OCI-M1 (cell line): ENCODE measurements at regions not wholly inside any gene's neighbourhood (a gene's known extent, or its start where the extent isn't known, plus 50 kb on each side); places are given as distances from the start of the nearest gene placed in this dataset.
"Not testable (repeated sequence)": the region's sequence is repeated elsewhere in the genome, so short reads cannot be mapped to it uniquely, and the experiment has no call there.

Experiments
- DNase-seq: peaks from one replicate; lab custom pipeline; 2025; lab: John Stamatoyannopoulos, UW

DNA sequence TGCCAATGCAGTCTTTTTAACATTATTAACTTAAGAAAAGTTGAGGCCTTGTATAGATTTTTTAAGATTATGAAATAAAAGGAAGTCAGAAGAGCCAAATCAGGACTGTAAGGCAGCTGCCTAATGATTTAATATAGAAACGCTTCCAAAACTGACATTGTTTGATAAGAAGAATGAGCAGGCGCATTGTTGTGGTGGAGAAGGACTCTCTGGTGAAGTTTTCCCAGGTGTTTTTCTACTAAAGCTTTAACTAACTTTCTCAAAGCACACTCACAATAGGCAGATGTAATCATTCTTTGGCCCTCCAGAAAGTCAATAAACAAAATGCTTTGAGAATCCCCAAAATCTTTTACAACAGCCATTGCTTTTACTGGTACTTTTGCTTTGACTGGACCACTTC, 288.6 kb upstream of the FIGN start:
- DNase-seq, result no peak

GRCh38 chr2:164023896-164024295, 288.1 kb upstream of the FIGN start:
- DNase-seq, result no peak

GRCh38 chr2:164015328-164016123, 279.7 kb upstream of the FIGN start:
- peak; percentile 43 for DNase-seq

- DNase-seq, result no peak
Measured at GRCh38 chr2:164014791-164015190, 279.0 kb upstream of the FIGN start.

GRCh38 chr2:164014068-164014731, 278.4 kb upstream of the FIGN start:
- no peak for DNase-seq

DNA sequence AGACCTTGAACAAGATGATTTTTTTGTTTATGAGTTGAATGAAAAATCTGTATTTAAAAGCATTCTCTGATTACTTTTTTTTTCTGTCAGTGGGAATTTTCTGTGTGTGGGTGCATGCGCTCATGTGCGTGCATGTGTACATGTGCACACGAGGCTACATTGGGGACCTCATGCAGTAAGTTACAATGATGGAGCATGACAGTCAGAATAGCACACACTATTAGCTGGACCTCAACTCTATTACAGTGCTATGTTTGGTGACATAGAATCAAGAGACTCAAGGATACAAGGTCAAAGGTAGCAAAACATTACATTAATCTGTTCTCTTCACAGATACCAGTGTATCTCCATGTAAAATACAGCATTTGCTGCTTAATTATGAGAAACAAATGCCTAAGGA, 276.8 kb upstream of the FIGN start:
- no peak for DNase-seq

- DNase-seq, result no peak
Measured at GRCh38 chr2:164009756-164010337, 274.0 kb upstream of the FIGN start.

GRCh38 chr2:164008752-164009151, 272.9 kb upstream of the FIGN start:
- DNase-seq, result peak; percentile 16

- no peak for DNase-seq
Measured at GRCh38 chr2:164006704-164007103, 270.9 kb upstream of the FIGN start.

DNA sequence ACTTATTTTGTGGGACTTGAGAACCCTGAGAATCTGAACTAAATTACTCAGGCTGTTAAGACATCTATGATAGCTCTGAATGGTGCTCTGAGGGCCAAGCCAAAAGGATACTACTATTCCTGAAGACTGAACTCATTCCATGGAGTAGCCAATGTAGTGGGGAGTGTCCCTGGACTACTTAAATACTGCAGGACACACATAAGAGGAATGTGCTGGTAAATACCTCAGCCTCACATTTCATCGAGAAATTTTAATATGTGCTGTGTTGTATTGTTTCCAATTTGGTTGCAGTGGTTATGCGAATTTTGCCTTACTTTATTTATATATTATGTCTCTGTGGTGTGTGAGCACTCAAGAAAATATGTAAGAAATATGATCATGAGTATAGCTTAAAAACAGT, 264.4 kb upstream of the FIGN start:
- no peak for DNase-seq

DNA sequence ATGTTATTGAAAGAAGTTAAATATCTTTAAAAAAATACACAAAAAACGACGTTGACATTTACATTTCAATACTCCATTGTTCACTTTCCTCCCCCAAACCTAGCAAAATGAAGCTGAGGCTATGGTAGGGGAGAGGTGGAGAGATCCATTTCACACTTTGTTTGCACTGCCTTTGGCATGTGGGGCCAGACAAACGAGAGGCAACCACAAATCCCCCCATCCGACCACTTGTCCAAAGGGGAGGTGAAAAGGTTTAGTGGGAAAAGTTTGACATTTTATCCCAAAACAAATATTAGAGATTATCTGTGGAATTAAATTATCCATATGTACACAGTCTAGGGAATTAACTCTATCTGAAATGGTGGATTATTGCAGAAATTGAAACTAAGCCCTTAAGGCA, 261.7 kb upstream of the FIGN start:
- DNase-seq, result no peak

GRCh38 chr2:163990541-163990940, 254.7 kb upstream of the FIGN start:
- no peak for DNase-seq

- DNase-seq, result no peak
Measured at GRCh38 chr2:163990101-163990500, 254.3 kb upstream of the FIGN start.

DNA sequence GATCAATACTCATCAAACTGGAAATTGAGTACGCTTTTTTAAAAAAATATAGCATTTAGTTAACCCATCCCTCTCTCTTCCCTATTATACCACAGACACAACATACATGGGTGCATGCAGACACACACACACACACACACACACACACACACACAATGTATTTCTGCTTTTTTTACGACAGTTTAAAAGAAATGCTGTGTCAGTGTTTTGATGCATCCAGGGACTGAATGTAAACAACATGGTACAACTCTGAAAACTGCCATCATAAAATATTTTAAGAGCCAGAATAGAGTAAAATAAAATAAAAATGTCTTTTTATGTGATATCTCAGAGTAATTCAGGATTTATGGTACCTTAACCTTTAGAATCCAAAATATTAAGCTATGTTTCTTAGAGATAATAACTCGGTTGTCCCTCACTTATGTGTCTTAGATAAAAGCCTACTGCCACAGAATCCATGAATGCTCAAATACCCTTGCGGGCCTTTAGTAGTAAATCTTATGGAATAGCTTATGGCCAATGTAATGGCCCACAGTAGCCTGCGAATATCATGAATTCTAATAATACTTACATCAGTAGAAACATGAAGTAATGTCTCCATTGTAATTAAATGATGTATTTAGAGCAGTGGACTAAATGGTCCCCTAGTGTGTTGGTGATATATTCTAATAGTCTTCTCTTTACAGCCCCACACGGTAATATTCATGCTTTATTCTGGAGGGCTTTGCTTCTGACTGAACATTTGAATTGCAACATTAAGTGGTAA, 251.6 kb upstream of the FIGN start:
- peak; percentile 54 for DNase-seq

DNA sequence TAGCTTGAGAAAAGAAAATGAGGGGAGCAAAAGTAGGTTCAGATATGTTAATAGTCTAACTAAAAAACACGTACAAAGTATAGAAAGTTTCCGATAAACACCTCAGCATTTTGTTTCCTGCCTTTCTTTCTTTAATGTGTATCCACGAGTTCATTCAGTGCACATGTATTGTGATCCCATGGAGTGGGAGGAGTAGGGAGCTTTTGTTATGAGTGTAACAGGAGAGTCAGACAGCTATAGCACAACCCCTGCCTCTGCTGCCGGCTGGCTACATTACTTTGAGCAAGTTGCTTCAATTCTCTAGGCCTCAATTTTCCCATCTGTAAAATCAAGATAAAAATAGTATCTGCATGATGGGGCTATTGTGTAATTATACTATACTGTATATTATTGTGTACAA, 249.2 kb upstream of the FIGN start:
- no peak for DNase-seq

DNA sequence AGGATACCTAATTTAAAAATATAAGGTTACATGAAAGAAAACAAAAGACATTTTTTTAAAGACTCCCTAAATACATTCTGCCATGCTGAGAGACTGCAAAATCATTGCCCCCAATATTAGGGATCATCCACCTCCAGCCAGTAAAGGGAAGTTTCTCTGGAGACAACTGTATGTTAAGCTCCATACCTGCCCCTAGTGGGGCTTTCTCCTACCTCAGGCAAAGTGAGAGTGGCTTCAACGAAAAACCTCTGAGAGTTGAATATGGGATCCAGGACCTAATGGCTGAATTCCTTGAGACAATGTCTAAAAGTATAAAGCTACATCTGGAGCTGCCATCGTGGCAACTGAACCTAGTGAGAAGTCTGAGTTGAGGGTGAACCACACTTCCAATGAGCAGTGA, 248.1 kb upstream of the FIGN start:
- no peak for DNase-seq

- no peak for DNase-seq
Measured at GRCh38 chr2:163982938-163983337, 247.1 kb upstream of the FIGN start.

DNA sequence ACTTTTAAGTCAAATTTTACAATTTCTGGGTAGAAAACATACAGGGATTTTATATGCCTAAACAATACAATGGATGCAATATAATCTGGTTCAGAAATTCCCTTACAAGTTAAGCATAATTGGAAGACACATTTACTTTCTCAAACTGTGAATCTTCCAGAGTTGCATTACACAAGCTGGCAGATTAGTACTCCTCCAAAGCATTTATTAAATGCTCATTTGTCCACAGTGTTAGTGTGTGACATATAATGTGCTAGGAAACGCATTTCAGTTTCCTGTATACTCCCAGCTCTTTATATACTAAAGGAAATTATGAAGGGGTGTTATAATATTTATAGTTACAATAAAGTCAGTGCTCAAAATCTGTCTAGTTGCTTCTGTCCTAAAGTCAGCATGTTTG, 239.0 kb upstream of the FIGN start:
- no peak for DNase-seq

DNA sequence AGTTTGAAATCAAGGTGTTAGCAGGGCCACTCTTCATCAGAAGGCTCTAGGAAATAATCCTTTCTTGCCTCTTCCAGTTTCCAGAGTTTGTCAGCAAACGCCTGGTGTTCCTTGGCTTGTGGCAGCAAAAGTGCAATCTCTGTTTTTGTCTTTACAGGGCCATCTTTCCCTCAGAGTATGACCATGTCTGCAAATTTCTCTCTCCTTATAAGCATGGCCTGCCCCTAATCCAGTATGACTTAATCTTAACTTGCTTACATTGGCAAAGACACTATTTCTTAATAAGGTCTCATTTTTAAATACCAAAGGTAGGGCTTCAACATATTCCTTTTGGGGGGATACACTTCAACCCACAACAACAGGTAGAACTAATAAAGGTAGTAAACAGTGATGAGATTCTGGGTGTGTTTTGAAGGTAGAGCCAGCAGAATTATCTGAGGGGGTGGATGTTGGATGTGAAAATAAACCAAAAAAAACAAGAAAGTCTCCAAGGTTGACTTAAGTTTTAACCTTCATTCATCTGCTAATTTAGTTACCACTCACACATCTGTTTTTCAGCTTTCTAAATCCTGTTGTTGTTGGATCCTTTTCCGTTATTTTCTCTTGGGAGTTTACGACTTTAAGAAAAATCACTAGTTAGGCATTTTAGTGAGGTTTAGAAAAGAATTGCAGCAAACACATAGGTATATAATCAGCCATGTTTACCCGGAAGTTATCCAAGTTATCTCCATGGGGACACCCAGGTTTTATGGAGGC, 234.4 kb upstream of the FIGN start:
- DNase-seq, result no peak

DNA sequence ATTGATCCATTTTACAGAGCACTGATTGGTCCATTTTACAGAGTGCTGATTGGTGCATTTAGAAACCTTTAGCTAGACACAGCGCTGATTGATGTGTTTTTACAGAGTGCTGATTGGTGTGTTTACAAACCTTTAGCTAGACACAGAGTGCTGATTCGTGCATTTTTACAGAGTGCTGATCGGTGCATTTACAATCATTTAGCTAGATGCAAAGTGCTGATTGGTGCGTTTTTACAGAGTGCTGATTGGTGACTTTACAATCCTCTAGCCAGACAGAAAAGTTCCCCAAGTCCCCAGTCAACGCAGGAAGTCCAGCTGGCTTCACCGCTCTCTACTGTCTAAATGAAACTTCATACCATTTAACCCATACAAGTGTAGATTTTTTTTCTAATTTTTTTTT, 228.5 kb upstream of the FIGN start:
- not testable (repeated sequence) for DNase-seq

- DNase-seq, result no peak
Measured at GRCh38 chr2:163953390-163953907, 217.6 kb upstream of the FIGN start.

DNA sequence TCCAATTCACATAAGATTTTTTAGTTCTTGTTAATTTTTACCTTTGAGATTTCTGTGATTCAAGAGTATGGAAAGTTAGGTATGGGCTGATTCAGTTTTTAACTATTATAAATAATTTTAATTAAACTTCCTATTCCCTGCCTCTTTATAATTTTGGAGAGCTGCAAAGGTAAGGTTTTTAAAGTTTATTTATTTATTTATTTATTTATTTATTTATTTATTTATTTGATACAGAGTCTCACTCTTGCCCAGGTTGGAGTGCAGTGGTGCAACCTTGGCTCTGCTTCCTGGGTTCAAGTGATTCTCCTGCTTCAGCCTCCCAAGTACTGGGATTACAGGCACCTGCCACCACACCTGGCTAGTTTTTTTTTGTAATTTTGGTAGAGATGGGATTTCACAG, 215.5 kb upstream of the FIGN start:
- DNase-seq, result no peak
